OCI-LY3 (cell line): ENCODE measurements at regions not wholly inside any gene's neighbourhood (a gene's known extent, or its start where the extent isn't known, plus 50 kb on each side); places are given as distances from the start of the nearest gene placed in this dataset.
"Not testable (repeated sequence)": the region's sequence is repeated elsewhere in the genome, so short reads cannot be mapped to it uniquely, and the experiment has no call there.

Experiments
- H2AFZ ChIP-seq: fragments of 200-600, 300-600 bp; shearing (Covaris generic); 2 replicates; pipeline ENCODE4 v1.6.0; 2014; ENCODE audit warnings: antibody characterized with exemption, low read depth, low read length
- H3K27ac ChIP-seq: fragments of 200-600, 300-600 bp; sonication (generic); 2 replicates; pipeline ENCODE4 v1.5.1; 2014; ENCODE audit warnings: mild to moderate bottlenecking, low read length, moderate library complexity, mixed read lengths
- H3K27me3 ChIP-seq: fragments of 200-600, 300-600 bp; sonication (generic); 2 replicates; pipeline ENCODE4 v1.6.1; 2014; ENCODE audit warnings: low read depth, low read length, mixed read lengths
- H3K36me3 ChIP-seq: fragments of 200-600, 300-600 bp; sonication (generic); replicated peaks from 2 replicates; pipeline ENCODE3; 2014; ENCODE audit warnings: low read depth, low read length, mixed read lengths
- H3K4me1 ChIP-seq: fragments of 300-600, 200-600 bp; sonication (generic); 2 replicates; pipeline ENCODE4 v1.6.1; 2014; ENCODE audit warnings: low read length, mixed read lengths
- H3K4me2 ChIP-seq: fragments of 200-600, 300-600 bp; sonication (generic); 2 replicates; pipeline ENCODE4 v1.6.1; 2014; ENCODE audit warnings: low read length, mixed read lengths
- H3K4me3 ChIP-seq: fragments of 300-600, 200-600 bp; sonication (generic); 2 replicates; pipeline ENCODE4 v1.5.1; 2014; ENCODE audit warnings: antibody characterized with exemption, mild to moderate bottlenecking, low read length, moderate library complexity
- H3K79me2 ChIP-seq: fragments of 300-600, 200-600 bp; shearing (Covaris generic); 2 replicates; pipeline ENCODE4 v1.6.1; 2014; ENCODE audit warnings: mild to moderate bottlenecking, low read length, mixed read lengths
- H3K9ac ChIP-seq: fragments of 300-600, 200-600 bp; shearing (Covaris generic); 2 replicates; pipeline ENCODE4 v1.6.0; 2014; ENCODE audit warnings: mild to moderate bottlenecking, low read length, moderate library complexity
- H3K9me3 ChIP-seq: fragments of 200-600, 300-600 bp; shearing (Covaris generic); 2 replicates; pipeline ENCODE4 v1.6.1; 2014; ENCODE audit warnings: low read length, mixed read lengths; ENCODE audit not compliant: insufficient read depth
- H4K20me1 ChIP-seq: fragments of 200-600, 300-600 bp; sonication (generic); 2 replicates; pipeline ENCODE4 v1.6.1; 2016; ENCODE audit warnings: low read length, mixed read lengths; ENCODE audit not compliant: insufficient read depth
- EZH2phosphoT487 ChIP-seq: fragments of 200-600 bp; shearing (Covaris generic); IDR thresholded peaks from 2 replicates; pipeline ENCODE4 v1.6.1; 2018; ENCODE audit warnings: antibody characterized with exemption, mixed run types, low read depth
- TF ChIP-seq, protein P1 (sequence below): fragments of 200-600, 300-600 bp; sonication (generic); IDR thresholded peaks from 2 replicates; pipeline ENCODE4 v1.5.1; 2014; ENCODE audit warnings: antibody characterized with exemption, low read length, low read depth

DNA sequence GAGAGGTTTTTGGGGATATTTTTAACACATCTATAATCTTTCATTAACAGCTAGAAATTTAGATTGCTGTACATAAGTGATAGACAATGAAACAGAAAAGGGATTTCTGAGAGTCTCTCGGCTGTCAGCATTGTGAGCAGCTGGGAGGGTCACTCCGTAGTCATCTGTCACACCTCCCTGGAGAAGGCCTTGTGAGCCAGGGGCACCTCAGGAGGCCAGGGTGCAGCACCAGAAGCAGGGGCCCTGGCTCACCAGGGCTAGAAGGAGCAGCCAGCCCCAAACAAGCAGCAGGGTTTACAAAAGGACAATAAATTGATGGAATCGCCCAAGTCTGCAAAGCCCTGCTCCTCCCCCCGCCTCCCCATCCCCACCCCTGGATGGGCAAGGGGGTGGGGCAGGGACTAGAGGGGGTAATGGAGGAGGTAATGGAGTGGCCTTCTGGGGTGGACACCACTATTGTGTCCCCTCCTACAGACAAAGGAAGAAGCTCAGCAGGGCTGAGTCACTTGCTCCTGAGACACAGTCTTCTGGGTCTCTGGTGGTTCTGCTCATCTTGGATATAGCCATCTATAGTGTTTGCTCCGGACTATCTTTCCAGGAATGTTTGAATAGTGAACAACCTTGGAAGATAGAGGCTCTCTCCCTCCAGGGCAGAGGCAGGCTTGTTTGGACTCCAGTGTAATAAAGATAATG, 263.4 kb downstream of the NPHP4 start:
- H3K4me1 ChIP-seq: no peaks in the 10 kb centered on the region
- no peak overlapping the region for H3K9ac ChIP-seq
- no peak overlapping the region for H3K27ac ChIP-seq
- no peak overlapping the region for H3K4me3 ChIP-seq
- no peaks in the 10 kb centered on the region for H3K9me3 ChIP-seq
- no peaks in the 10 kb centered on the region for H3K36me3 ChIP-seq
- H3K4me2 ChIP-seq: no peak overlapping the region
- no peaks in the 10 kb centered on the region for H3K79me2 ChIP-seq
- TF ChIP-seq, protein P1, sequence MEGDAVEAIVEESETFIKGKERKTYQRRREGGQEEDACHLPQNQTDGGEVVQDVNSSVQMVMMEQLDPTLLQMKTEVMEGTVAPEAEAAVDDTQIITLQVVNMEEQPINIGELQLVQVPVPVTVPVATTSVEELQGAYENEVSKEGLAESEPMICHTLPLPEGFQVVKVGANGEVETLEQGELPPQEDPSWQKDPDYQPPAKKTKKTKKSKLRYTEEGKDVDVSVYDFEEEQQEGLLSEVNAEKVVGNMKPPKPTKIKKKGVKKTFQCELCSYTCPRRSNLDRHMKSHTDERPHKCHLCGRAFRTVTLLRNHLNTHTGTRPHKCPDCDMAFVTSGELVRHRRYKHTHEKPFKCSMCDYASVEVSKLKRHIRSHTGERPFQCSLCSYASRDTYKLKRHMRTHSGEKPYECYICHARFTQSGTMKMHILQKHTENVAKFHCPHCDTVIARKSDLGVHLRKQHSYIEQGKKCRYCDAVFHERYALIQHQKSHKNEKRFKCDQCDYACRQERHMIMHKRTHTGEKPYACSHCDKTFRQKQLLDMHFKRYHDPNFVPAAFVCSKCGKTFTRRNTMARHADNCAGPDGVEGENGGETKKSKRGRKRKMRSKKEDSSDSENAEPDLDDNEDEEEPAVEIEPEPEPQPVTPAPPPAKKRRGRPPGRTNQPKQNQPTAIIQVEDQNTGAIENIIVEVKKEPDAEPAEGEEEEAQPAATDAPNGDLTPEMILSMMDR: no peak
- H4K20me1 ChIP-seq: no peaks in the 10 kb centered on the region
- H2AFZ ChIP-seq: no peak overlapping the region
- H3K27me3 ChIP-seq: peaks cover 6% of the 10 kb centered on the region; the same call in 1 of the 2 replicates

DNA sequence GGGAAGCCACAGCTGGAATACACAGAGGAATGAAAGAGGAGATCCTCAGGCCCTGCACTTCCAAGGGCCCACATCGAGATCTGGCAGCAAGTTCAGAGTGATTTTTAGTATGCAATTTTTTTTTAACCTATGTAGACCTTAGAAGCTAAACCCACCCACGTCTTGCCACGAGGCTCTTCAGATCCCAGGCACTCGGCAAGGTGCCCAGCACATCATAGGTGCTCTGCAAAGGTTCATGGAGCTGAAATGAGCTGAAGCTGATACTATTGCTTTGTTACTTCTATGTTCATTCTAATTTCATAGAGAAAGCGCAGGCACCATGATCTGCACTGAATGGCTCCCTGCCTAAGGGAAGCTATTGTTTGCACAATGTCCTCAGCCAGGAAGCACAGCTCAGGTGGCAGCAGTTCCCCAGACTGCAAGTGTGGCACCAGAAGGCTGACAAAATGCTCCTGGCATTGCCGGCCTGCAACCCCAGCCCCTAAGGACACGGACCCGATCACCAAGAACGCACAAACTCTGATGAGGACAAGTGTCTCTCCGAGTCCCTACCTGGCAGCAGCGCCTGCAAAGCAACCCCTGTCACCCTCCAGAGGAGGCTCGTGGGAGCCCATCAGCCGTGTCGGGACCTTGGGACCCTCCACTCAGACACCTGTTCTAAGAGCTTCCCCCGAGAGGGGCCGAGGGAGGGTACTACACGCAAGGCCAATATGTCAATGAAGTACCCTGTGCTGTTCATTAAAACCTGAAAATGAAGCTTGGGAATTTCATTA, 264.2 kb downstream of the NPHP4 start:
- no peaks in the 10 kb centered on the region for H4K20me1 ChIP-seq
- H3K9ac ChIP-seq: no peak overlapping the region
- no peaks in the 10 kb centered on the region for H3K4me1 ChIP-seq
- no peaks in the 10 kb centered on the region for H3K9me3 ChIP-seq
- no peak overlapping the region for H3K4me3 ChIP-seq
- no peak overlapping the region for H3K4me2 ChIP-seq
- no peak overlapping the region for H3K27ac ChIP-seq
- H3K36me3 ChIP-seq: no peaks in the 10 kb centered on the region
- H2AFZ ChIP-seq: no peak overlapping the region
- H3K79me2 ChIP-seq: no peaks in the 10 kb centered on the region
- TF ChIP-seq, protein P1: no peak
- TF ChIP-seq EZH2phosphoT487: no peak
- H3K27me3 ChIP-seq: peaks cover 6% of the 10 kb centered on the region; the same call in 1 of the 2 replicates

DNA sequence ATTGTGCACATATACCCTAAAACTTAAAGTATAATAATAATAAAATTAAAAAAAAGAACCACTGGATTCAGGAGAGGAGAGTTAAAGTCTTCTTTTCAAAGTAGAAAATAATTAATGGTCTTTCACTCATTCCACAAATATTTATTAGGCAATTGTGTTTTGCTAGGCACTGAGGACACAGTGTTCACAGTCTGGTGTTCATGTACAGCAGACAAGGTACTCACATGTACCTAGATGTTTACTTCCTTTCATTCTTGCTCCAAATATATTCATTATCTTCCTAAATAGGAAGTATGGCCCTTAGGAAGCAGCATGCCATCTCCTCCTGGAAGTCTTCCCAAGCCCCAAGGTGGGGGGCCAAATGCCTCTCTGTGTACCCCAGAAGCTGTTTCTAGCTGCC, 265.0 kb downstream of the NPHP4 start:
- H3K79me2 ChIP-seq: no peaks in the 10 kb centered on the region
- peaks cover 6% of the 10 kb centered on the region; the same call in 1 of the 2 replicates for H3K27me3 ChIP-seq
- H3K36me3 ChIP-seq: no peaks in the 10 kb centered on the region
- H3K4me2 ChIP-seq: no peak overlapping the region
- no peaks in the 10 kb centered on the region for H3K4me1 ChIP-seq
- no peak overlapping the region for H2AFZ ChIP-seq
- H3K9me3 ChIP-seq: no peaks in the 10 kb centered on the region
- no peak overlapping the region for H3K9ac ChIP-seq
- TF ChIP-seq, protein P1: no peak
- TF ChIP-seq EZH2phosphoT487: no peak
- no peak overlapping the region for H3K4me3 ChIP-seq
- no peak overlapping the region for H3K27ac ChIP-seq
- no peaks in the 10 kb centered on the region for H4K20me1 ChIP-seq

DNA sequence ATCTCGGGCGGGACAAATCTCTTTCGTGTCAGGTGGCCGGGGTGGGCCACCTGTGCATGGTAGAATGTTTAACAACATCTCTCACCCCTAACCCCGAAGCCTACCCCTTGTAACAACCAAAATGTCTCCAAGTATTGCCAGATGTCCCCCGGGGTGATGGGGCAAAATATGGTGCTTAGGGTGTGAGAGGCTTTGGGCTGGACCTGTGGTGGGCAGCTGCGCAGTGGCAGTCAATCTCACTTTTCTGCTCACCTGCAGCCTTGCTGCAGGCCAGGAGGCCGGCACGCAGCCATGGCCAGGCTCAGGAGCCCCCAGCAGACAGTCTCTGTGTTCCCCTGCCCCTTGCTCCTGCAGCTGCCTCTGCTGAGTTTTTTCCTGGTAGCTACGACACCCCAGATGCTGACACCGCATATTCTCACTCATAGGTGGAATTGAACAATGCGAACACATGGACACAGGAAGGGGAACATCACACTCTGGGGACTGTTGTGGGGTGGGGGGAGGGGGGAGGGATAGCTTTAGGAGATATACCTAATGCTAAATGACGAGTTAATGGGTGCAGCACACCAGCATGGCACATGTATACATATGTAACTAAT, 265.5 kb downstream of the NPHP4 start:
- H3K4me2 ChIP-seq, H3K4me3 ChIP-seq, H3K9ac ChIP-seq, H3K9me3 ChIP-seq, H4K20me1 ChIP-seq, H3K79me2 ChIP-seq, H3K27me3 ChIP-seq, H2AFZ ChIP-seq, H3K36me3 ChIP-seq, H3K27ac ChIP-seq, H3K4me1 ChIP-seq: not testable (repeated sequence)
